NCI-H1694 treated with DMSO at 0.1 percent for 48 hours (cell line): ENCODE measurements at regions not wholly inside any gene's neighbourhood (a gene's known extent, or its start where the extent isn't known, plus 50 kb on each side); places are given as distances from the start of the nearest gene placed in this dataset.
"Not testable (repeated sequence)": the region's sequence is repeated elsewhere in the genome, so short reads cannot be mapped to it uniquely, and the experiment has no call there.

Experiments
- DNase-seq: peaks from one replicate; lab custom pipeline; 2025; lab: John Stamatoyannopoulos, UW

DNA sequence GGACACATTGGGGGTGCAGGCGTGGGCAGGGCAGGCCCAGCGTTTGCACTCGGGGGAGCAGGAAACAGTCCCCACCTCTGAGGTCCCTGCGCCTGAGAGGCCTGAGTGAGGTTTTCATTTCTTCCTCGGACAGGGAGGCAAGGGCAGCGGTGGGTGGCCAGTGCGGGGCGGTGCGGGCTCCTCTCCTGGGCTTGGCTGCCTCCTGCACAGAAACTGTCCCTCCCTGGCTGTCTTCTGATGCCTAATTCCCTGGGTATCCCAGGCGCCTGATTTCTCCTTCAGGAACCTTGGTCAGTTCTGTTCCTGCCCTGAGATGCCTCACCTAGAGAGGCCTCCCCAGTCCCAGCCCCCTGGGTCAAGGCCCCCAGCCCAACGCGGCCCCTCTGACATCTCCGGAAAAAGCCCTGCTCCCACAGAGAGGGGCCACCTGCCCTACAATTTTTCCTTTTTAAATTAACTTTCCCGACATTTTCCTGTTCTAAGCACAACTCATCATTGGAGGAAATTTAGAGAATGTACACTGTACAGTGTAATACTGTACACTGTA lies 260.3 kb downstream of the ADGRD1 start:
- no peak for DNase-seq

- DNase-seq: not testable (repeated sequence)
Observed at GRCh38 chr12:131214936-131215335, 261.2 kb downstream of the ADGRD1 start.

DNA sequence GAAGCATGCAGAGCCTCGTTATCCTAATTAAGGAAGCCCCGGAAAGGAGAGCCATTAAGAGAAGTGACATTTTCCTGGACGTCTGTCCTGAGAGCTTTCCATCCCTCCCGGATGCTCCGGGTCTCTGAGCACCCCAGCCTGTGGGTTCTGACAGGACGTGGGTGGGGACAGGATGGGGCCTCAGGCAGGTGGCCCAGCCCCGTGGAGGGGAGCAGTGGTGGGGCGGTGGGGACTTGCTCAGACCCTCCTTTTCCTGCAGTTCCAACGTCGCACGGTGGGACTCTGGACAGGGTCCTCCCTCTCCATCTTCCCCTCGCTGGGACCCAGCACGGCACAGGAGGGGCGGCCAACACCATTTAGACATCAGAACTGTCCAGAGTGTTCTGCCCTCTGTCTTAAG lies 262.9 kb downstream of the ADGRD1 start:
- not testable (repeated sequence) for DNase-seq

- no peak for DNase-seq
Observed at GRCh38 chr12:131217024-131217586, 263.4 kb downstream of the ADGRD1 start.

GRCh38 chr12:131218026-131218922 lies 264.6 kb downstream of the ADGRD1 start:
- DNase-seq: no peak

DNA sequence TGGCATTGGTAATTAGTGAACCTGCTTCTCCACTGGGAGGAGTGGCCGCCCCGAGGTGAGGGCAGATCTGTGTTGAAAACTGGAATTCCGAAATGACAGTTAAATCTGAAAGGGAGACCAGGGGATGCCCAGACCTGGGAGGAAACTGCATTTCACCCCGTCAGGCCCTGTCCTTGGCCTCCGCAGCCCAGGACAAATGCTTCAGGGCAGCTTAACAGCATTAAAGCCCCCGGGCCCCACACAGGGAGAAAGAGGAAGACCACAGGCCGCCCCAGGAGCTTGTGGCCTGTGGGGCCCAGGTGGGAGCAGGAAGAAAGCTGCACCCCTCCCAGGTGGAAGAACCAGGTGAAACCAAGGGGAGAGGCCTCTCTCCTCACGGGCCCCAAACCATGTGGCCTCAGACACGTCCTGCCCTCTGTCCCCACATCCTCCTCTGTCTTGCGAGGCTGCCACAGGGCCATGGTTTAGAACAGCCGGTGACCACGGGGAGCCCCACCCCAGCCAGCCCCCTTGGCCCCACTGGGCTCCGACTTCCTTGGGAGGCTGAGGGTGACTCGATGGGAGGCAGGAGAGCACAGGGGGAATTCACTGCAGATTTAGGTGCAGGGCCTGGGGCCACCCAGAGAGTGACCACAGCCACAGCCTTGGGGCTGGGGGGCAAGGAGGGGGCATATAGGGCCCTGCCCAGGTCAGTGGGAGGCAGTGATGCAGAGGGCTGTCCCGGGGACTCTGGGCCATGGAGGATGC lies 265.4 kb downstream of the ADGRD1 start:
- no peak for DNase-seq

GRCh38 chr12:131219670-131220330 lies 266.1 kb downstream of the ADGRD1 start:
- no peak for DNase-seq

GRCh38 chr12:131220331-131220685 lies 266.6 kb downstream of the ADGRD1 start:
- no peak for DNase-seq

- DNase-seq: no peak
Observed at GRCh38 chr12:131221061-131221956, 267.6 kb downstream of the ADGRD1 start.

DNA sequence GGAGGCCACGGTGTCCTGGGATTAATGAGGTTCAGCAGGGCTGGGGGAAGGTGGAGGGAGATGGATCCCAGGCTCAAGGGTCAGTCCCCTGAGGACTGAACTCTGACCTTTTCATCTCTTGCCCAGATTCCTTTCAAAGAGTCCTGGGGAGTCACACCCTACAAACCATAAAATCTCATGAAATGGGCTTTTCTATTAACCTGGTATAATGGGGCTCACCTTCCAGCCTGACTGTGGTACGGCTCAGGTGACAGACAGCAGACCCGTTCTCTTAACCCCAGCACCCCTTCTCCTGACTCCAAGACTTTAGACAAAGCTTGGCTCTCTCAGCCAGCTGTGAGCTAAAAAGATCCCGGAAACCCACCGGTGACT lies 268.2 kb downstream of the ADGRD1 start:
- no peak for DNase-seq

DNA sequence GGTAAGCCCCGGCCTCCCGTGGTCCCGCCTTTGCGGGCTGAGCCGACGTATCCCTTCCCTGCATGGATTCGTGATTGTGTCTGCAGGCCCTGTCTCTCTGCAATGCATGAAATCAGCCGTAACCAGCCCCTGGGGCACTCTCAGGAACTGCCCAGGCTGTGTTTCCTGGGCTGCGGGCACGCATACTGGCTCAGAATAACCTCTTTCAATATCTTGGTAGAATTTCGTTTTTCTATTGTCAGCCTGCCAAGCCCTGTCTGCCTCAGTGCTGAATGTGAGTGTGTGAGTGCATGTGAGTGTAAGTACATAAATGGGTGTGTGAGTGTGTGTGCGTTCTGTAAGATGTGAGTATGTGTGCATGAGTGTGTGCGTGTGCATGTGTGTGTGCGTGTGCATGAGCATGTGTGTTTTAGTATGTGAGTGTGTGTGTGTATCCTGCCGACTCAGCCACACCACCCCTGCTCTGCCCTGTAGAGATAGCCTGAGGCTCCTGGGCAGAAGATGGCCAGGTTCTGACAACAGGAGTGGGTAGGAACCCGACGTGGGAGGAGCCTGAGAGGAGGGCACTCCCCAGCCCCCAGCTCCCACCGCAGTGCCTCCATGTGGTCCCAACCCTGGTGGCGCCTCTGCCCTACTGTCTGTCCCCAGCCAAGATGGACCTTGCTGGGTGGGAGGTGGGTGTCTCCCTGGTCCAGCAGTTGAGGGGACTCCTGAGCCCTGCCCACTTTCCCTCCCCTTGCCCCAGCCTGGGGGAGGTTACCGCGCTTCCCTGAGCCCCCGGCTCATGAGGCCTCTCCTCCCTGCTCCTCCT lies 268.8 kb downstream of the ADGRD1 start:
- DNase-seq: no peak

DNA sequence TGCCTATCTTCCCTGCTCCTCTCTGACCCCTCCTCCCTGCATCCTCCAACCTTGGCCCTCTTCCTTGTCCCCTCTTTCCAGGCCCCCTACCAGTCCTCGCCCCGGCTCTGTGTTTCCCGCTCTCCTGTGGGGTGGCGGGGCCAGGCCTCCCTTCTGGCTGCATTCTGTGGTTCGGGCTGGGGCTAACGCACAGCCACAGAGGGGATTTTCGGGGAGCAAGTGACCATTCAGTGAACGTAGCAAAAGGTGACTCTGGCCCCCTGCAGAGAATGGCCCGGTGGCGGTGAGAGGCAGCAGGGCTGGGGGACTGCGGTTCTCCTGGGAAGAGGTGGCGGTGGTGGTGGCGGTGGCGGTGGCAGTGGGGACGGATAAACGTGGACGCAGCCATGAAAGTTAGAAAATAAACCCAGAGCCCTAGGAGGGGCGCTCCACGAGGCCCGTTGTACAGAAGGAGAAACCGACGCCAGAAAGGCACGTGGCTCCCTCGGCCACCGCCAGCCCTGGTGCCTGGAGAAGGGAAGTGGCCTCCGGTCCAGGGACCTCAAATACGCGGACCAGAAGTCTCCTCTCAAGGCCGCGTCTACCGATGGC lies 269.6 kb downstream of the ADGRD1 start:
- DNase-seq: no peak

GRCh38 chr12:131223791-131224225 lies 270.1 kb downstream of the ADGRD1 start:
- DNase-seq: no peak

- not testable (repeated sequence) for DNase-seq
Observed at GRCh38 chr12:131224226-131225065, 270.7 kb downstream of the ADGRD1 start.

- not testable (repeated sequence) for DNase-seq
Observed at GRCh38 chr12:131225066-131225380, 271.3 kb downstream of the ADGRD1 start.

GRCh38 chr12:131226345-131227265 lies 272.9 kb downstream of the ADGRD1 start:
- DNase-seq: no peak

GRCh38 chr12:131227641-131228040 lies 273.9 kb downstream of the ADGRD1 start:
- not testable (repeated sequence) for DNase-seq

GRCh38 chr12:131229079-131229425 lies 275.3 kb downstream of the ADGRD1 start:
- not testable (repeated sequence) for DNase-seq
